Tibial nerve (tissue), 4 donors: ENCODE measurements at regions not wholly inside any gene's neighbourhood (a gene's known extent, or its start where the extent isn't known, plus 50 kb on each side); places are given as distances from the start of the nearest gene placed in this dataset.
"Not testable (repeated sequence)": the region's sequence is repeated elsewhere in the genome, so short reads cannot be mapped to it uniquely, and the experiment has no call there.

Experiments used
- DNase-seq, 2 donors: peaks; one replicate each; pipeline ENCODE4 v3.0.0-alpha.2; 2019; ENCODE audit warnings: low spot score in 2 of 2
- H3K27ac ChIP-seq, 4 donors: fragments of 200-600 bp; sonication (generic) in 3 of 4; one replicate each; pipeline ENCODE4 v1.5.1; 2017 to 2019; ENCODE audit warnings: mild to moderate bottlenecking in 1 of 4
- H3K27me3 ChIP-seq, 2 donors: fragments of 200-600 bp; sonication (generic) in 1 of 2; one replicate each; pipeline versions ENCODE4 v1.5.1 to v1.6.0; 2017 to 2019
- H3K36me3 ChIP-seq, 3 donors: fragments of 200-600 bp; sonication (generic); one replicate each; pipeline ENCODE4 v1.5.1; 2018 to 2019
- H3K4me1 ChIP-seq, 4 donors: fragments of 200-600 bp; sonication (generic) in 3 of 4; one replicate each; pipeline ENCODE4 v1.5.1; 2017 to 2019
- H3K4me3 ChIP-seq, 4 donors: fragments of 200-600 bp; sonication (generic) in 3 of 4; one replicate each; pipeline ENCODE4 v1.5.1; 2017 to 2019; ENCODE audit warnings: mild to moderate bottlenecking in 1 of 4, moderate library complexity in 1 of 4
- H3K9me3 ChIP-seq, 4 donors: fragments of 200-600 bp; sonication (generic) in 3 of 4; one replicate each; pipeline ENCODE4 v1.5.1; 2017 to 2019
- EP300 ChIP-seq, 2 donors: sonication (generic); formaldehyde crosslinking; IDR thresholded peaks; one replicate each; pipeline ENCODE4 v1.6.1; 2017; ENCODE audit warnings: antibody characterized with exemption in 2 of 2, mild to moderate bottlenecking in 1 of 2
- POLR2A ChIP-seq, 2 donors: fragments of 450-650 bp; IDR thresholded peaks; one replicate each; pipeline ENCODE4 v1.6.1; 2017; ENCODE audit warnings: antibody characterized with exemption in 2 of 2, mild to moderate bottlenecking in 2 of 2, moderate library complexity in 2 of 2
- WGBS, 2 donors: methylation state at CpG; one replicate each; pipeline ENCODE4 v1.1.5; 2018; 5-methylcytosine and 5-hydroxymethylcytosine counted together
- TF ChIP-seq, protein P1 (sequence below), 5 experiments: fragments of 200-600 bp in 3 of 5; fragments of 450-650 bp in 2 of 5; sonication (generic) in 3 of 5; IDR thresholded peaks; one replicate each; pipeline ENCODE4 v1.5.1; 2016 to 2019; ENCODE audit warnings: antibody characterized with exemption in 5 of 5, mild to moderate bottlenecking in 3 of 5, moderate library complexity in 2 of 5

DNA sequence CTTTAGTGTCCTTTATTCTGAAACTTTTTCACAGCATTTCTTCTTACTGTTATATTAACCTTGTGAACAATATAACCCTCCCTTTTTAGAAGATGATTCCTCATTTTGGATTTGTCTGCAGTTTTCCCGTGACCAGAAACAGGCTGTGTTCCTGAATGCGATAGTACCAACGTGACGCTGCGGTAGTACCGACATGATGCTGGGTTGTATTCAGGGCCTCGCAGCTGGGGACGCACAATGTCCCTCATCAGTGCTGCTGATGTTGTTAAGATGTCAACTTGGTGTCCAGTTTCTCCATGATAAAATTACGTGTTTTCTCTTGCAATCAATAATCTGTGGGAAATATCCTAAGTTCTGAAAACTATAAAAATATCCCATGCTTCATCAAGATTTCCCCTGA lies 761.4 kb upstream of the TPTE start:
- no peaks in the 10 kb centered on the region for H3K4me1 ChIP-seq
- H3K27ac ChIP-seq: no peak overlapping the region
- 71 to 81% methylated on average over 9 of the region's 9 CpGs for WGBS, 2 donors
- no peak overlapping the region for H3K4me3 ChIP-seq
- TF ChIP-seq POLR2A (IDR thresholded peaks at IDR 0.05): no peak
- TF ChIP-seq EP300 (IDR thresholded peaks at IDR 0.05): no peak
- TF ChIP-seq, protein P1, sequence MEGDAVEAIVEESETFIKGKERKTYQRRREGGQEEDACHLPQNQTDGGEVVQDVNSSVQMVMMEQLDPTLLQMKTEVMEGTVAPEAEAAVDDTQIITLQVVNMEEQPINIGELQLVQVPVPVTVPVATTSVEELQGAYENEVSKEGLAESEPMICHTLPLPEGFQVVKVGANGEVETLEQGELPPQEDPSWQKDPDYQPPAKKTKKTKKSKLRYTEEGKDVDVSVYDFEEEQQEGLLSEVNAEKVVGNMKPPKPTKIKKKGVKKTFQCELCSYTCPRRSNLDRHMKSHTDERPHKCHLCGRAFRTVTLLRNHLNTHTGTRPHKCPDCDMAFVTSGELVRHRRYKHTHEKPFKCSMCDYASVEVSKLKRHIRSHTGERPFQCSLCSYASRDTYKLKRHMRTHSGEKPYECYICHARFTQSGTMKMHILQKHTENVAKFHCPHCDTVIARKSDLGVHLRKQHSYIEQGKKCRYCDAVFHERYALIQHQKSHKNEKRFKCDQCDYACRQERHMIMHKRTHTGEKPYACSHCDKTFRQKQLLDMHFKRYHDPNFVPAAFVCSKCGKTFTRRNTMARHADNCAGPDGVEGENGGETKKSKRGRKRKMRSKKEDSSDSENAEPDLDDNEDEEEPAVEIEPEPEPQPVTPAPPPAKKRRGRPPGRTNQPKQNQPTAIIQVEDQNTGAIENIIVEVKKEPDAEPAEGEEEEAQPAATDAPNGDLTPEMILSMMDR (IDR thresholded peaks at IDR 0.05): no peak
- H3K9me3 ChIP-seq: peaks cover 0 to 28% (median 0%) of the 10 kb centered on the region in 4 donors
- H3K36me3 ChIP-seq: no peaks in the 10 kb centered on the region
- no peak for DNase-seq
- H3K27me3 ChIP-seq: no peaks in the 10 kb centered on the region

DNA sequence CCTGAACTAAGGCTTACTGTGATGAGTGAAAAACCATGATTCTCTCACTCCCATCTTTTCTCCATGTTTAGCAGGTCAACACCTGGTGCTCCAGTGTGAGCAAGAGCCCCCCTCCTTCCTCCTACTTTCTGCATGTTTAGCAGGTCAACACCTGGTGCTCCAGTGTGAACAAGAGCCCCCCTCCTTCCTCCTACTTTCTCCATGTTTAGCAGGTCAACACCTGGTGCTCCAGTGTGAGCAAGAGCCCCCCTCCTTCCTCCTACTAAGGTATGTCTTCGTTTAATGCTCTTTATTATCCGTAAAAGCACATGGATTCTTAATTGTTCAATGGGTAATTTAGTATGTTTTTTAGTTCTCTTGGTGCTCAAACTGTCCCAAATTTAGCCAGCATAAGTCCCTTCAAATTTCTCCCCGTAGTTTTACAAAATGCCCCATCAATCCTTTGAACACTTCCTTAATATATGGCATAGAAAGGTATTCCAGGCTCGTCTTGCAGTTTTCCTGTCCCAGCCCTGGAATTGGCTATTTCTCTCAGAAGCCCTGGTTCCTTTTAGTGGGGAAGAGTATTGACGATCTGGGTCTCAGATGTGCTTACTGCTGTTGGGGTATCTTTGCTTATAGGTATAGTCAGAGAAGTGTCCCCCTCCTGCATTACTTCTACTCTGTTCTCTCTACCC lies 760.8 kb upstream of the TPTE start:
- 60 to 61% methylated on average over 5 of the region's 5 CpGs for WGBS, 2 donors
- H3K27me3 ChIP-seq: no peaks in the 10 kb centered on the region
- H3K9me3 ChIP-seq: peaks cover 0 to 28% (median 0%) of the 10 kb centered on the region in 4 donors
- H3K27ac ChIP-seq: no peak overlapping the region
- no peaks in the 10 kb centered on the region for H3K4me1 ChIP-seq
- DNase-seq: no peak
- TF ChIP-seq EP300 (IDR thresholded peaks at IDR 0.05) (no peak), POLR2A (IDR thresholded peaks at IDR 0.05) (no peak)
- TF ChIP-seq, protein P1 (IDR thresholded peaks at IDR 0.05): no peak
- H3K36me3 ChIP-seq: no peaks in the 10 kb centered on the region
- H3K4me3 ChIP-seq: no peak overlapping the region

DNA sequence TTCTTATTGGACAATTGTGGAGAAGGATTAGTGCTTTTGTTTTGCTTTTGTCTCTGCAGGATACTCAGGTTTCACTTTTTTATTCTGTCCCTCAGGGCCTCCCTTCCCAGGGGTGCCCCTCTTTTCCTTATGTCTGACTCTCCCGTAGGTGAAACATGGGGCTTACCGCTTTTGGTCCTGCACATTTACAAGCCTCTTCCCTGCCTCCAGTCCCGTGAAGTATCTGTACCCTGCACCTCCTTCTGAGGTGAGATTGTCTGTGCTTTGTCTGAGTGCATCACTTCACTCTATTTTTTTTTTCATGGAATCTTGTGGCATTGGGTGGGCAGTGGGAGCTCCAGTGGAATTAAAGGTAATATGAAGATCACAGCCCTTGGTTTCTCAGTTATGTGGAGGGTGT lies 758.1 kb upstream of the TPTE start:
- Histone ChIP-seq H3K4me3 (no peak overlapping the region), H3K36me3 (no peaks in the 10 kb centered on the region), H3K27ac (no peak overlapping the region), H3K4me1 (no peaks in the 10 kb centered on the region), H3K9me3 (peaks cover 0 to 35% (median 0%) of the 10 kb centered on the region in 4 donors), H3K27me3 (no peaks in the 10 kb centered on the region)
- no peak for DNase-seq
- TF ChIP-seq, protein P1 (IDR thresholded peaks at IDR 0.05): no peak
- TF ChIP-seq POLR2A (IDR thresholded peaks at IDR 0.05) (no peak), EP300 (IDR thresholded peaks at IDR 0.05) (no peak)
- WGBS, 2 donors: 70 to 76% methylated on average over 3 of the region's 3 CpGs

DNA sequence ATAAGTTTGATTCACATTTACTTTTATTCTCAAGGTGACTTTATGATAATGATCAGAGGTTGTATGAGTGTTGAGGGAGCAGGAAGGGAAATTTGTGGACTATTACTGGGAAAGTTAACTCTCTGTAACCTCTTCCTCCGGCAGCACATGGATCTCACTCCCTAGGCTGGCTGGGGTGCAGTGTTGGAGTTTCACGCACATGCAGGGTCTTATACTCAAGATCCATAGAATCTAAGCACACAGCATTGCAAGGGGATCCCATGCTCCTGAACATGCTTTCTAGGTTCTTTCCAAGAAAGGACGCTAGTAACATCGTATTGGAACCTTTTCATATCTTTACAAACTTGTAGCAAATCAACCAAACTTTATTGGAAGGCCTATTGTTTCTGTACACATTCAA lies 757.6 kb upstream of the TPTE start:
- WGBS, 2 donors: 56 to 61% methylated on average over 4 of the region's 4 CpGs
- Histone ChIP-seq H3K36me3 (no peaks in the 10 kb centered on the region), H3K4me3 (no peak overlapping the region)

DNA sequence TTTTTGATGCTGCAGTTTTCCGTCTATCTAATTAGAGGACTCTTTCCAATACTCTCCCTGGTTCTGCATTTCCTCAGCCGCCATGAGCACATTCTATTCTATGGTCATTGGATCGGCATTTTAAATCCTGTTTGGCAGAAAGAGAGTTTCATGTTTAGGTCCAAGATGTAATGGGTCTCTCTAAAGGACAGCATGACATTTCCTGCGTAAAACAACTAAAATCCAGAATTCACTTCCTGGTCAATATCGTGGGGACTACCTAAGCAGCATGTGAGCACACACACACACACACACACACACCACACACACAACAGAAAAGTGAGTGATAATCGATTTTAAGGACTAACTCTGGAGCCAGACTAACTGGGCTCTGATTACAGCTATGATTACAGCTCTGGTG lies 757.1 kb upstream of the TPTE start:
- not testable (repeated sequence) for H3K4me3 ChIP-seq, H3K36me3 ChIP-seq, DNase-seq, H3K27ac ChIP-seq, H3K27me3 ChIP-seq, H3K4me1 ChIP-seq
- 71 to 73% methylated on average over 6 of the region's 6 CpGs for WGBS, 2 donors
- H3K9me3 ChIP-seq: peaks cover 0 to 36% (median 0%) of the 10 kb centered on the region in 4 donors

More for the DNA sequence above, 757.6 kb upstream of the TPTE start:
- H3K9me3 ChIP-seq: peaks cover 0 to 36% (median 0%) of the 10 kb centered on the region in 4 donors
- no peak overlapping the region for H3K27ac ChIP-seq
- no peak for DNase-seq
- no peaks in the 10 kb centered on the region for H3K4me1 ChIP-seq
- no peaks in the 10 kb centered on the region for H3K27me3 ChIP-seq
- TF ChIP-seq POLR2A (IDR thresholded peaks at IDR 0.05): no peak
- TF ChIP-seq, protein P1 (IDR thresholded peaks at IDR 0.05): no peak
- TF ChIP-seq EP300 (IDR thresholded peaks at IDR 0.05): no peak

DNA sequence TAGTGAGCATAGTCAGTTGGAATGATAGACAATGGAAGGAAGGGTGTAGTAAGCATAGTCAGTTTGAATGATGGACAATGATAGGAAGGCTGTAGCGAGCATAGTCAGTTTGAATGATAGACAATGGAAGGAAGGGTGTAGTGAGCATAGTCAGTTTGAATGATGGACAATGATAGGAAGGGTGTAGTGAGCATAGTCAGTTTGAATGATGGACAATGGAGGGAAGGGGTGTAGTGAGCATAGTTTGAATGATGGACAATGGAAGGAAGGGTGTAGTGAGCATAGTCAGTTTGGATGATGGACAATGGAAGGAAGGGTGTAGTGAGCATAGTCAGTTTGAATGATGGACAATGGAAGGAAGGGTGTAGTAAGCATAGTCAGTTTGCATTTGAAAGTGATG lies 755.8 kb upstream of the TPTE start:
- not testable (repeated sequence) for DNase-seq, H3K4me1 ChIP-seq, H3K36me3 ChIP-seq, H3K27ac ChIP-seq, H3K4me3 ChIP-seq, H3K27me3 ChIP-seq
- H3K9me3 ChIP-seq: peaks cover 0 to 33% (median 0%) of the 10 kb centered on the region in 4 donors
- 38 to 41% methylated on average over 1 of the region's 1 CpG for WGBS, 2 donors

DNA sequence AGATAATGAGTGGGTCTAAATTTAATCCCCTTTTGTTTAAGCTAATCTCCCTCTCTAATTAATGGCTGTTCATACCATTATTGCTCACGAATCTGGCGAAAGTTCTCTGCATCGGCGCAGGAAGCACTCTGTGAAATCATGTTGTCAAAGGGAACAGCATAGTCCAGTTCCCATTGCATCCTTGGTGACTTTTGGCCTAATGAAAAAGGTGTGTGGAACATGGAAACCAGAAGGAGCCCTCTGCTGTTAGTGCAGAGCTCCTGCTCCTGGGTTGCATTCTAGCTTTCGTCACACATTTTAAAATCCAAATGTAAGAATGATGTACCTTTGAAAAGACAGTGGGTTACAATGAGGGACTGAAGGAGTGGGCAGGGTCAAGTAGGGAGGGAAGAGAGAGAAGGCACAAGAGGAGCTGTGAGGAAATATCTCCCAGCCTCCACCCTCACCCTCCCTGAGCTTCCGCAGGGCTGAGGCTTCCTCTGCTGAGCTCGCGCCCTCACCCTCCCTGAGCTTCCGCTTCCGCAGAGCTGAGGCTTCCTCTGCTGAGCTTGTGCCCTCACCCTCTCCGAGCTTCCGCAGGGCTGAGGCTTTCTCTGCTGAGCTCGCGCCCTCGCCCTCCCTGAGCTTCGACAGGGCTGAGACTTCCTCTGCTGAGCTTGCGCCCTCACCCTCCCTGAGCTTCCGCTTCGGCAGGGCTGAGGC lies 754.3 kb upstream of the TPTE start:
- 69 to 76% methylated on average over 19 of the region's 19 CpGs for WGBS, 2 donors
- H3K27me3 ChIP-seq, H3K4me1 ChIP-seq, H3K36me3 ChIP-seq, DNase-seq, H3K27ac ChIP-seq, H3K4me3 ChIP-seq: not testable (repeated sequence)
- H3K9me3 ChIP-seq: peaks cover 0 to 35% (median 2%) of the 10 kb centered on the region in 4 donors
